GM19239 (cell line): ENCODE measurements at regions not wholly inside any gene's neighbourhood (a gene's known extent, or its start where the extent isn't known, plus 50 kb on each side); places are given as distances from the start of the nearest gene placed in this dataset.
A peak's percentile ranks its signal among the peaks of the same experiment; 100 is the strongest.
"Not testable (repeated sequence)": the region's sequence is repeated elsewhere in the genome, so short reads cannot be mapped to it uniquely, and the experiment has no call there.

ENCODE experiments used
- DNase-seq: peaks from one replicate; pipeline ENCODE4 v3.0.0; 2011; ENCODE audit warnings: low spot score; ENCODE audit not compliant: insufficient read length
- FAIRE-seq: peaks from 2 replicates; lab custom pipeline; 2011; peaks lifted over from hg19 to GRCh38; lab: Jason Lieb, UNC

GRCh38 chr18:60215432-60215831 lies 157.1 kb downstream of the MC4R start:
- DNase-seq (no peak), FAIRE-seq (no peak)

GRCh38 chr18:60209042-60209441 lies 163.5 kb downstream of the MC4R start:
- DNase-seq: no peak
- no peak for FAIRE-seq

DNA sequence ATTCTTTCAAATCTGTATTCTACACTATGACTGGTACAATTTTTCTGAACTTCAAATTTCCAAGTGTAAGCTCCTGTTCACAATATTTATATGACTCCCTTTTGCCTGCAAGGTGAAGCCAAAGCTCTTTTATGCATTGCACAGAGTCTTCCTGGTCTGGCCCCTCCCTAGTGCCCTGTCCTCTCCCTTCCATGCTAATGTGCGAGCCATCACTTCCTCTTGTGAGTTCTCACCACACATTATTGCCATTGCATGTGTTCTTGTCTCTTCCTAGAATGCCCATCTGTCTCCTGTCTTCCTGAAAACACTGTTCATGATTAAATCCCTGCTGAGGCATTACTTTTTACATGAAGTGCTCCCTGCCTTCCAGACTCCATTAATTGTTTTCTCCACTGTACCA lies 169.9 kb downstream of the MC4R start:
- FAIRE-seq (no peak), DNase-seq (no peak)

DNA sequence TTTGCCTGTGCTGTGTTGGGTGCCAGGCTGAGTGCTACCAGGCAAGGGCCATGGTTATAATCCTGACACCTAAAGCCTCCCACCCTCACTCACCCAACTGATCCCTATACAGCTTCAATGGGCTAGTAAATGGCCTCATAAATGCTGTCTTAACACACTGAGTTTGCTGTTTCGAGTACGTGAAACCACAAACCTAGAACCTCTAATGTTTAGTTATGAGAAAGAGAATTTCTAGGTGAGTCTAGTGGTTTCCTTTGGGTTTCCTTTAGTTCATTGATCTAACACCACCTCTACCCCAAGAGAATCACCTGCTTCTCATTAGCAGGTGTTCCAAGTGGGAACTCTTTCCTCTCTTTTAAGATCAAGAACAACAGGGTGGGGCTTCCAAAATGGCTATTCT lies 172.0 kb downstream of the MC4R start:
- no peak for FAIRE-seq
- DNase-seq: no peak

DNA sequence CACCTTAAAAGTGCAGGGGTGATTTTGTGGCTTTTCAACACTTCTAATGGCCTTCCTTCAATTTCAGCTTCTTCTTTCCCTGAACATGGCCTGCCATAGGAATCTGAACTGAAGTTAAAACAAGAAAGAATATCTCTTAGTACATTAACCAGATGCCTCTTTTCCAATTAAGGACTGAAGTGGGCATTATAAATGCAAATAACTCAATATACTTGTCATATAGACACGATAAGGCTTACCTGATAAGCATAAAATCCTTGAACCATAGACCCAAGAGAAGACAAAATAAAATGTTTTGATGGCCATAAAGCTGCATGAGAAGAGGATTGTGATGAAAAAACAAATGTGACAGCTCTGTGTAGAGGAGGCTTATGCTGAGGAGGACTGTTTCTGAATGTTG lies 173.1 kb downstream of the MC4R start:
- FAIRE-seq: no peak
- DNase-seq: no peak

DNA sequence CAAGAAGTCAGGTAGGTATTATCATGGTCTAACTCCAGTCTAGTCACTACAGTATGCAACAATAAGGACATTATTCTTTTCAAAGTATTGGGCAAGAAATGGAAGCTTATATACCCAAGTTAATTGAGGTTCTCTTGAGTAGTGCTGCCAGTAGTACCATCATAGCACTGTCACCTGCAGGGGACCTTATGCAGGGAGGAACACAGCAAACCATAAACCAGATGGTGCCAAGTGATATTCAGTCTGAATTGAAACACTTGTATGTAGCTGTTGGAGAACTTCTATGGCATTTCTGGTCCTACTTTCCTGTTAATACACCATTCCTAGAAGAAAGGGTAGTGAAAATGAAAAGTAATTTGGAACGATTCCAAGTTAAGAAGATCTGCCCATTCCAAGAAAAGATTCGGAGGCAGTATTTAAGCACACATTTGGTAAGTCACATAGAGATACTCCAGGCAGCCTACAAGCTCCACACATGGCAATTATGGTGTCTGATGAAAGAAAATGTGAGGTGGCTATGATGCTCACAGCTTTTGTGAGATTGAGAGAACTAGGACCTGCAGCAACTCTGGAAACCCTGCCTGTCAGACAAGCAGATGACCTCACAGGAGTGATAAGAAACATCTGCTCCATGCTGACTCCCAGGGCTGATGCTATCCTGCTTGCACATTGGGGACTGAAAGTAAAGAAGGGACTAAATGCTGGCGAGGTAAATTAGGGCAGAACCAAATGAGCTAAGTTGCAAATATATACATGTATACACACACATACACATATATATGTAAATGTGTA lies 174.7 kb downstream of the MC4R start:
- FAIRE-seq (no peak), DNase-seq (no peak)

DNA sequence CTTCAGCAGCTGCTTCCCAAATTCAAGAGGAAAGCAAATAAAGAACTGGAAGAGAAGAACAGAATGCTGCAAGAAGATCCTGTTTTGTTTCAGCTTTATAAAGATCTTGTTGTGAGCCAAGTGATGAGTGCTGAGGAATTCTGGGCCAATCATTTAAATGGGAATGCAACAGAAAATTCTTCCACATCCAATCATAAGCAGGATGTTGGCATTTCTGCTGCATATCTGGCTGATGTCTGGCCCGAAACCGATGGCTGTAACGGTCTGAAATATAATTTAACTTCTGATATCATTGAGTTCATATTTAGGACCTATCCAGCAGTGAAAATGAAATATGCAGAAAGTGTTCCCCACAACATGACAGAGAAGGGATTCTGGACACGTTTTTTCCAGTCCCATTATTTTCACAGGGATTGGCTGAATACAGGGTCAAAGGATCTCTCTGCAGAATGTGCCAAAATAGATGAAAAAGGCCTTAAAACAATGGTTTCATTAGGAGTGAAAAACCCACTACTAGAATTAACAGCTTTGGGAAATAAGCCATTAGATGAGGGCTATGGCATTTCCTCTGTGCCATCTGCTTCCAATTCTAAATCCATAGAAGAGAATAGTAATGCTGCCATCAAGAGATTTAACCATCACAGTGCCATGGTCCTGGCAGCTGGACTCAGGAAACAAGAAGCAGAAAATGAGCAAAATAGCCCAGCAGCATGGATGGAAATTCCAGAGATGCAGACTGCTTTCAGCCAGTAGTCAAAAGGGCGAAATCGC lies 175.6 kb downstream of the MC4R start:
- DNase-seq (no peak), FAIRE-seq (no peak)

GRCh38 chr18:60193780-60194179 lies 178.8 kb downstream of the MC4R start:
- DNase-seq: no peak
- no peak for FAIRE-seq

DNA sequence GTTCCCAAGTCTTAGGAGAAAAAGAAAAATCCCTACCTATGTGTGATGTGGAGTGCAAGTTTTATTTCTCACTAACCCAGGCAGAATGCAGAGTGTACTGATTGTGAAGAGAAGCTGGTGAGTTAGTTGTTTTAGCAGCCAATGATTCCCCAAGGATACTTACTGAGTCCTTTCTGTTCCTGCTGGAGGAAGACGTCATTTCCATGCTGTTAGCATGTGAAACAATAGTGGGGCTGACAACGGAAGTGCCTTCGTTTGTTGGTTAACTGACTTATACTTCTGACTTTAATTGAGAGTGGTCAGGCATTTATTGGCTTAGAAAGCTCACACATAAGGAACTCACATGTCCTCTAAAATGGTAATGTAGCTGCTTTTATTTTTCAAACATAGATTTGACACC lies 180.6 kb downstream of the MC4R start:
- no peak for FAIRE-seq
- DNase-seq: no peak

- no peak for DNase-seq
These were observed 182.7 kb downstream of the MC4R start for GRCh38 chr18:60189856-60190255.

GRCh38 chr18:60188958-60189357 lies 183.6 kb downstream of the MC4R start:
- no peak for FAIRE-seq

More at GRCh38 chr18:60189856-60190255, 182.7 kb downstream of the MC4R start:
- no peak for FAIRE-seq

DNA sequence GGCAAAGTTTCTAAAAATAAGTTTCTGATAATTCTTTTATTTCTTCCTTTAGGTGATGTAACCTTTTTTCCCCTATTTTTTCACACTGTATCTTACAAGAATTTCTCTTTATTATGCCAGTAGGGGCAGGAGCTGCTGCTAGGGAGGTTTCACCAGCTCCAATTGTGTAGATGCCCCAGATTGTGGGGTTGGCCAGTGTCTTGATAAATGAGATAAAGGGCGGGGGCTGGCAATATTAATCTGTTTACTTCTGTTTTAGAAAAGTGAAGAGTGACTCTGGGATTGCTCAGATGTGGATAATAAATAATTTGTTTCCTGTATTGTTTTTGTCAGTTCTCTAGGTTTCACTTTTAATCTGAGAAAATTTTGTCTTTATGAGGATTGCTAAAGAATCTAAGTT lies 190.4 kb downstream of the MC4R start:
- DNase-seq: no peak
- FAIRE-seq: no peak

More at GRCh38 chr18:60188958-60189357, 183.6 kb downstream of the MC4R start:
- DNase-seq: no peak

- no peak for DNase-seq
- no peak for FAIRE-seq
These were observed 191.9 kb downstream of the MC4R start for GRCh38 chr18:60180671-60181070.

- not testable (repeated sequence) for FAIRE-seq, DNase-seq
These were observed 194.4 kb downstream of the MC4R start for GRCh38 chr18:60178224-60178623.

GRCh38 chr18:60176259-60176658 lies 196.3 kb downstream of the MC4R start:
- no peak for DNase-seq
- FAIRE-seq: no peak

GRCh38 chr18:60174832-60175231 lies 197.7 kb downstream of the MC4R start:
- no peak for FAIRE-seq
- DNase-seq: no peak

GRCh38 chr18:60172030-60172429 lies 200.5 kb downstream of the MC4R start:
- DNase-seq (no peak), FAIRE-seq (no peak)

DNA sequence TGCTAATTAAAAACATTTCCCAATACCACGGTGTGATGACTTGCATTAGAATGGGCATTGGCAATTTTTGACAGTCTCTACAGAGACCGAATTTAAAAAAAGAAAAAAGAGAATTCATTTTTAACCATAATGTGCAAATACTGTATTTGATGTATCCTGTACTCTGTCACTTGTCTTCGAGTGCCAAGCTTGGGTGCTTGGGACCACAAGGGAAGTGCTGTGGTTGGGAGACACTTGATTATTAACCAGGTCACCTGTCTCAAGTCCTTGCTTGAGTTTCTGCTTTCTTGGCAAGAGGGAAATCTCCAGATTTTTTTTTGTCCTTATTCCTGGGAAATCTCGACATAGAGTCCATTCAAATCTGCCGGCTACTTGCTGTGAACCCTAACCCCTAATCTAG lies 209.0 kb downstream of the MC4R start:
- DNase-seq (no peak), FAIRE-seq (peak; percentile 79)

- peak; percentile 31 for FAIRE-seq
- DNase-seq: no peak
These were observed 210.2 kb downstream of the MC4R start for GRCh38 chr18:60162388-60162787.

DNA sequence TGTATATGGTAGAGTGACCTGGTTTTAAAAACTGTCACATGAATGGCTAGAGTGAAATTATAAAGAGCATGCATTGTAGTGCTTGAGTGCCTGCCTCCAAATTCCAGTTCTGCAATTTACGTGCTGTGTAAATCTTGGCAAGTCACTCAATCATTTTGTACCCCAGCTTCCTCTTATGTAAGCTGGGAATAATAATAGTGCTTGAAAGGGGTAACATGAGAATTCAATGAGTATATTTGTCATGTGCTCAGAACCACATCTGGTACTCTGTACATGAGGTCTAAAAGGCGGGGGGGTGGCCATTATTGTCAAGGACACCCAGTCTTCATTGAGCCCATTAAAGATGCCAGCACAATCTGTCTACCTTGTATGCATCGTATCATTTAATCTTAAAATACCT lies 214.8 kb downstream of the MC4R start:
- FAIRE-seq (no peak), DNase-seq (no peak)

GRCh38 chr18:60153376-60153775 lies 219.2 kb downstream of the MC4R start:
- no peak for DNase-seq
- FAIRE-seq: no peak

DNA sequence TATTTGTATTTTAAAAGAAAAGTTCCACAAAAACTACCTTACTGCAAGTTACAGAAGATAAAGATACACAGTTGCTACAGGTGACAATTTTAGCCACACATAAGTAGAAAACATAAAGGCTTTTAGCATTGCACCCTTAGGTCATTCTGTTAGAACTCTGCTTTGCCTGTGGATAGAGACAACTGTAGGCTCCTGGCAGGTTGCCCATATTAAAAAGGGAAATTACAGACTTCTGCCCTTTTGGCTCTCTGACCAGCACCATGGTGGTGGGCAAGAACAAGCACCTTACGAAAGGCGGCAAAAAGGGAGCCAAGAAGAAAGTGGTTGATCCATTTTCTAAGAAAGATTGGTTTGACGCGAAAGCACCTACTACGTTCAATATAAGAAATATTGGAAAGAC lies 223.3 kb downstream of the MC4R start:
- DNase-seq (no peak), FAIRE-seq (no peak)
